ENCODE measurements at regions not wholly inside any gene's neighbourhood (a gene's known extent, or its start where the extent isn't known, plus 50 kb on each side); places are given as distances from the start of the nearest gene placed in this dataset.

DNA sequence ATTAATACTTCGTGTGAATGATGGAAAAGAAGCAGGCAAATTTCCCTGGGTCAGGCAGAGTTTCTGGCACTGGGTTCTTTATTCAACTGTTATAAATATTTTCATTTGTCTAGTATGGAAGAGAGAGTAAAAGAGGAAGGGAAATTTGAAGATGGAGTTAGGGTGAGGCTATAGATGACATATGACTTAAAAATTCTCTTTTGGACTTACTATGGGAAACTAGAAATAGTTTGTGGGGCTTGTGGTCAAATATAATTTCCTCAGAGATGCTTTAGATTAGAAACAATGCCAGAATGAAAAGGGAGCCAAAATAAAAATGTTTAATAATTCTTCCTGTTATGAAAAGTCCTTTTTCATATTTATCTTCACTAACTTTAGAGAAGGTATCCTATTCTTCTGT is 103.2 kb downstream of the GC start:
- TF ChIP-seq CTCF (tag by site-specific recombination; IDR thresholded peaks at IDR 0.05): no peak
- TF ChIP-seq ZNF146 (tag by site-specific recombination; IDR thresholded peaks at IDR 0.05): no peak
- no peak for TF ChIP-seq REPIN1 (tag by site-specific recombination; IDR thresholded peaks at IDR 0.05; ENCODE audit: low read depth)
- no peak for TF ChIP-seq ZNF138 (tag by site-specific recombination; IDR thresholded peaks at IDR 0.05; ENCODE audit: borderline replicate concordance)

Data from HEK293 (cell line).